ENCODE measurements at regions not wholly inside any gene's neighbourhood (a gene's known extent, or its start where the extent isn't known, plus 50 kb on each side); places are given as distances from the start of the nearest gene placed in this dataset.
"Not testable (repeated sequence)": the region's sequence is repeated elsewhere in the genome, so short reads cannot be mapped to it uniquely, and the experiment has no call there.

GRCh38 chr9:42534984-42535325, 351.5 kb downstream of the SPATA31A6 start:
- not testable (repeated sequence) for TF ChIP-seq CTCF (IDR thresholded peaks at IDR 0.05; ENCODE audit: insufficient read depth, low read length, poor library complexity, severe bottlenecking); EZH2phosphoT487 (conservative IDR thresholded peaks at IDR 0.05; ENCODE audit: low read length)
